Mesothelial cell of epicardium (in vitro differentiated cells): ENCODE measurements at regions not wholly inside any gene's neighbourhood (a gene's known extent, or its start where the extent isn't known, plus 50 kb on each side); places are given as distances from the start of the nearest gene placed in this dataset.

Experiments
- DNase-seq, 2 experiments: peaks; one replicate each; pipeline ENCODE4 v3.0.0; 2021; ENCODE audit warnings: low spot score in 2 of 2; ENCODE audit not compliant: unreplicated experiment in 2 of 2
- H3K27ac Mint-ChIP-seq: 2 replicates; pipeline ENCODE4 v1.8.0; 2021; ENCODE audit warnings: mixed read lengths
- H3K27me3 Mint-ChIP-seq: 2 replicates; pipeline ENCODE4 v1.8.0; 2021; ENCODE audit warnings: low read depth, mixed read lengths
- H3K36me3 Mint-ChIP-seq: 2 replicates; pipeline ENCODE4 v1.8.0; 2021; ENCODE audit warnings: mixed read lengths
- H3K4me1 Mint-ChIP-seq: 2 replicates; pipeline ENCODE4 v1.8.0; 2021; ENCODE audit warnings: mixed read lengths
- H3K4me3 Mint-ChIP-seq: 2 replicates; pipeline ENCODE4 v1.8.0; 2021; ENCODE audit warnings: mild to moderate bottlenecking, moderate library complexity, mixed read lengths
- H3K9me3 Mint-ChIP-seq: 2 replicates; pipeline ENCODE4 v1.8.0; 2021; ENCODE audit warnings: mixed read lengths
- TF ChIP-seq, protein P1 (sequence below): fragments of 200-600 bp; sonication (generic); IDR thresholded peaks from one replicate; pipeline ENCODE4 v1.5.0; 2021; ENCODE audit warnings: antibody characterized with exemption; ENCODE audit not compliant: unreplicated experiment

DNA sequence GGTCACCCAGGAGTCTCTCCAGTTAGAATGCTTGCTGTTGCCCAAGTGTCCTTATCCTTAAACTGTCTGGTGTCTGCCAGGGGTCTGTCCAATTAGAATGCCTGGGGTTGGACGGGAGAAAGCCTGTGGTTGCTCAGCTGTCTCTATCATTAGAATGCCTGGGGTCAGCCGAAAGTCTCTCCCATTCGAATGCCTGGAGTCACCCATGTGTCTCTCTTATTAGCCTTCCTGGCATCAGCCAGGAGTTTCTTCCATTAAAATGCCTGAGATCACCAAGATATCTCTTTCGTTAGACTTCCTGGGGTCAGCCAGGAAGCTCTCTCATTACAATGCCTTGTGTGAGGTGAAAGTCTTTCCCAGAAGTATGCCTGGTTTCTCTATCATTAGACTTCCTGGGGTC is 1521.0 kb downstream of the UQCRFS1 start:
- DNase-seq = no peak
- Mint-ChIP-seq H3K27me3 (no peaks in the 10 kb centered on the region), H3K4me1 (no peaks in the 10 kb centered on the region), H3K27ac (no peak overlapping the region), H3K9me3 (peaks cover 63% of the 10 kb centered on the region), H3K4me3 (no peak overlapping the region), H3K36me3 (no peaks in the 10 kb centered on the region)
- TF ChIP-seq, protein P1, sequence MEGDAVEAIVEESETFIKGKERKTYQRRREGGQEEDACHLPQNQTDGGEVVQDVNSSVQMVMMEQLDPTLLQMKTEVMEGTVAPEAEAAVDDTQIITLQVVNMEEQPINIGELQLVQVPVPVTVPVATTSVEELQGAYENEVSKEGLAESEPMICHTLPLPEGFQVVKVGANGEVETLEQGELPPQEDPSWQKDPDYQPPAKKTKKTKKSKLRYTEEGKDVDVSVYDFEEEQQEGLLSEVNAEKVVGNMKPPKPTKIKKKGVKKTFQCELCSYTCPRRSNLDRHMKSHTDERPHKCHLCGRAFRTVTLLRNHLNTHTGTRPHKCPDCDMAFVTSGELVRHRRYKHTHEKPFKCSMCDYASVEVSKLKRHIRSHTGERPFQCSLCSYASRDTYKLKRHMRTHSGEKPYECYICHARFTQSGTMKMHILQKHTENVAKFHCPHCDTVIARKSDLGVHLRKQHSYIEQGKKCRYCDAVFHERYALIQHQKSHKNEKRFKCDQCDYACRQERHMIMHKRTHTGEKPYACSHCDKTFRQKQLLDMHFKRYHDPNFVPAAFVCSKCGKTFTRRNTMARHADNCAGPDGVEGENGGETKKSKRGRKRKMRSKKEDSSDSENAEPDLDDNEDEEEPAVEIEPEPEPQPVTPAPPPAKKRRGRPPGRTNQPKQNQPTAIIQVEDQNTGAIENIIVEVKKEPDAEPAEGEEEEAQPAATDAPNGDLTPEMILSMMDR = no peak

DNA sequence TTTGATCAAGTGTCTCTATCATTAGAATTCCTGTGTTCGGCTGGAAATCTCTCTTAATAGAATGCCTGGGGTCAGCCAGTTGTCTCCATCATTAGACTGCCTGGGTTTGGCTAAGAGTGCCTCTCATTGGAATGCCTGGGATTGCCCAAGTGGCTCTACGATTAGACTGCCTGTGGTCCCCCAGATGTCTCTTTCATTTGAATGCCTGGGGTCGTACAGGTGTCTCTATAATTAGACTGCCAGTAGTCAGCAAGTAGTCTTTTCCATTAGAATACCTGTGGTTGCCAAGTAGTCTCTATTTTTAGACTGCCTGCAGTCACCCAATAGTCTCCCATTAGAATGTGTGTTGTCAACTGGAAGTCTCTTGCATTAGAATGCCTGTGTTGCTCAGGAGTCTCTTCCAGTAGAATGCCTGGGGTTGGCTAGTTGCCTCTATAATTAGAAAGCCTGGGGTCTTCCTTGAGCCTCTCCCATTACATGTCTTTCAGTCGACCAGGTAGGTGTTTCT is 1523.2 kb downstream of the UQCRFS1 start:
- TF ChIP-seq, protein P1 = no peak
- Mint-ChIP-seq H3K4me3 (no peak overlapping the region), H3K27ac (no peak overlapping the region), H3K9me3 (peaks cover 51% of the 10 kb centered on the region), H3K36me3 (no peaks in the 10 kb centered on the region), H3K27me3 (no peaks in the 10 kb centered on the region), H3K4me1 (no peaks in the 10 kb centered on the region)
- no peak for DNase-seq

DNA sequence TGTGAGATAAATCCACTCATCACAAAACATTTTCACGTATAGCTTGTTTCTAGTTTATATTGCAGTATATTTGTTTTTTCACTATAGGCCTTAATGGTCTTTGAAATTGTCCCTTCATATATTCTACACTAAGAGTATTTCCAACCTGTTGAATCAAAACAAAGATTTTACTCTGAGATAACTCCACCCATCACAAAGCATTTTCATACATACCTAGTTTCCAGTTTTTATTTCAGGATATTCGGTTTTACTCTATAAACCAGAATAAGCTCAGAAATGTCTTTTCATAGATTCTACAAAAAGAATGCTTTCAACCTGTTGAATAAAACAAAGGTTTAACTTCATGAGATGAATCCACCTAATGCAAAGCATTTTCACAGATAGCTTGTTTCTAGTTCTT is 1528.7 kb downstream of the UQCRFS1 start:
- H3K36me3 Mint-ChIP-seq = no peaks in the 10 kb centered on the region
- no peak overlapping the region for H3K27ac Mint-ChIP-seq
- TF ChIP-seq, protein P1 = no peak
- peaks cover 27% of the 10 kb centered on the region for H3K9me3 Mint-ChIP-seq
- no peaks in the 10 kb centered on the region for H3K4me1 Mint-ChIP-seq
- no peaks in the 10 kb centered on the region for H3K27me3 Mint-ChIP-seq
- H3K4me3 Mint-ChIP-seq = no peak overlapping the region
- no peak for DNase-seq

DNA sequence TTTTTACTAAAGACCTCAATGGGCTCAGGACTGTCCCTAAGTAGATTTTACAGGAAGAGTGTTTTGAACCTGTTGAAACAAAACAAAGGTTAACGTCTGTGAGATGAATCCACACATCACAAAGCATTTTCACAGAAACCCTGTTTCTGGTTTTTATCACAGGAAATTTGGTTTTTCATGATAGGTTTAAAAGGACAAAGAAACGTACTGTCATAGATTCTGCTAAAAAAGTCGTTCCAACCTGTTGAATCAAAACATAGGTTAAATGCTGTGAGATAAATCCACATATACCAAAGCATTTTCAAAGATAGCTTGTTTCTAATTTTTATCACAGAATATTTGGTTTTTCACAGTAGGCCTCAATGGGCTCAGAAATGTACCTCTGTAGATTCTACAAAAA is 1531.0 kb downstream of the UQCRFS1 start:
- Mint-ChIP-seq H3K4me3 (no peak overlapping the region), H3K9me3 (peaks cover 47% of the 10 kb centered on the region), H3K27ac (no peak overlapping the region)

DNA sequence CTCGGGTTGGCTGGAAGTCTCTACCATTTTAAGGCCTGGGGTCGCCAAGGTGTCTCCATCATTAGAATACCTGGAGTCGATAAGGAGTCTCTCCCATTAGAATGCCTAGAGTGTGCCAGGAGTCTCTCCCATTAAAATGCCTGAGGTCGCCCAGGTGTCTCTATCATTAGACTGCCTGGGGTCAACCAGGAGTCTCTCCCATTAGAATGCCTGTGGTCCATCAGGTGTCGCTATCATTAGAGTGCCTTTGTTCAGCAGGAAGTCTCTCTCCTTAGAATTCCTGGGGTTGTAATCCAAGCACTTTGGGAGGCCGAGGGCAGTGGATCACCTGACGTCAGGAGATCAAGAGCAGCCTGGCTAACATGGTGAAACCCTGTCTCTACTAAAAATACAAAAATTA is 1533.0 kb downstream of the UQCRFS1 start:
- Mint-ChIP-seq H3K27me3 (no peaks in the 10 kb centered on the region), H3K27ac (no peak overlapping the region), H3K4me3 (no peak overlapping the region), H3K4me1 (no peaks in the 10 kb centered on the region), H3K36me3 (peaks cover 2% of the 10 kb centered on the region), H3K9me3 (peaks cover 61% of the 10 kb centered on the region)
- TF ChIP-seq, protein P1 = no peak
- no peak for DNase-seq

More for the DNA sequence above, 1531.0 kb downstream of the UQCRFS1 start:
- no peak for DNase-seq
- TF ChIP-seq, protein P1 = no peak
- H3K27me3 Mint-ChIP-seq = no peaks in the 10 kb centered on the region
- H3K36me3 Mint-ChIP-seq = peaks cover 2% of the 10 kb centered on the region
- no peaks in the 10 kb centered on the region for H3K4me1 Mint-ChIP-seq

DNA sequence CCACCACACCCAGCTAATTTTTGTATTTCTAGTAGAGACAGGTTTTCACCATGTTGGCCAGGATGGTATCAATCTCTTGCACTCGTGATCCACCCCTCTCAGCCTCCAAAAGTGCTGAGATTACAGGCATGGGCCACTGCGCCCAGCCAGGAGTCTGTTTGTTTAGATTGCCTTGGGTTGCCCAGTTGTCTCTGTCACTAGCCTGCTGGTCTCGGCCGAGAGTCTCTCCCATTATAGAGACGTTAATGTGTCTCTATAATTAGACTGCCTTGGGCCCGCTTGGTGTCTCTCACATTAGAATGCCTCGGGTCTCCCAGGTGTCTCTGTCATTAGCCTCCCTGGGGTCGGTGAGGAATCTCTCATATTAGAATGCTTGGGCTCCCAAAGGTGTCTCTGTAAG is 1533.6 kb downstream of the UQCRFS1 start:
- peaks cover 61% of the 10 kb centered on the region for H3K9me3 Mint-ChIP-seq
- no peaks in the 10 kb centered on the region for H3K4me1 Mint-ChIP-seq
- no peak for DNase-seq
- no peak overlapping the region for H3K27ac Mint-ChIP-seq
- no peaks in the 10 kb centered on the region for H3K27me3 Mint-ChIP-seq
- TF ChIP-seq, protein P1 = no peak
- peaks cover 2% of the 10 kb centered on the region for H3K36me3 Mint-ChIP-seq
- H3K4me3 Mint-ChIP-seq = no peak overlapping the region
